ENCODE measurements at regions not wholly inside any gene's neighbourhood (a gene's known extent, or its start where the extent isn't known, plus 50 kb on each side); places are given as distances from the start of the nearest gene placed in this dataset.

GRCh38 chr6:41470331-41471063, 75.7 kb upstream of the FOXP4 start:
- TF ChIP-seq ZBTB7A (tag by site-specific recombination; IDR thresholded peaks at IDR 0.05; ENCODE audit: low read depth): no peak
- TF ChIP-seq ZNF513 (tag by site-specific recombination; IDR thresholded peaks at IDR 0.05): no peak
- TF ChIP-seq ZXDB (tag by site-specific recombination; IDR thresholded peaks at IDR 0.05): no peak
- no peak for TF ChIP-seq ZNF843 (tag by site-specific recombination; IDR thresholded peaks at IDR 0.05)
